NCI-H1417 treated with DMSO at 0.1 percent for 48 hours (cell line): ENCODE measurements at regions not wholly inside any gene's neighbourhood (a gene's known extent, or its start where the extent isn't known, plus 50 kb on each side); places are given as distances from the start of the nearest gene placed in this dataset.
A peak's percentile ranks its signal among the peaks of the same experiment; 100 is the strongest.

Source experiments
- DNase-seq: peaks from one replicate; lab custom pipeline; 2025; lab: John Stamatoyannopoulos, UW

GRCh38 chr2:4255491-4255890, 552.1 kb downstream of the DCDC2C start:
- no peak for DNase-seq

GRCh38 chr2:4256351-4256750, 553.0 kb downstream of the DCDC2C start:
- no peak for DNase-seq

- DNase-seq: no peak
Observed at GRCh38 chr2:4258563-4258962, 555.2 kb downstream of the DCDC2C start.

- DNase-seq: no peak
Observed at GRCh38 chr2:4265936-4266335, 562.6 kb downstream of the DCDC2C start.

GRCh38 chr2:4269885-4270284, 566.5 kb downstream of the DCDC2C start:
- DNase-seq: no peak

- no peak for DNase-seq
Observed at GRCh38 chr2:4272261-4272858, 569.0 kb downstream of the DCDC2C start.

- no peak for DNase-seq
Observed at GRCh38 chr2:4278392-4278791, 575.0 kb downstream of the DCDC2C start.

GRCh38 chr2:4279431-4279830, 576.1 kb downstream of the DCDC2C start:
- DNase-seq: no peak

GRCh38 chr2:4291430-4291829, 588.1 kb downstream of the DCDC2C start:
- DNase-seq: no peak

- no peak for DNase-seq
Observed at GRCh38 chr2:4295680-4296079, 592.3 kb downstream of the DCDC2C start.

GRCh38 chr2:4300616-4301015, 597.2 kb downstream of the DCDC2C start:
- no peak for DNase-seq

GRCh38 chr2:4324531-4324930, 621.2 kb downstream of the DCDC2C start:
- no peak for DNase-seq

- DNase-seq: no peak
Observed at GRCh38 chr2:4336864-4337263, 633.5 kb downstream of the DCDC2C start.

GRCh38 chr2:4338345-4338744, 635.0 kb downstream of the DCDC2C start:
- no peak for DNase-seq

- DNase-seq: no peak
Observed at GRCh38 chr2:4340536-4340935, 637.2 kb downstream of the DCDC2C start.

GRCh38 chr2:4346628-4347027, 643.3 kb downstream of the DCDC2C start:
- no peak for DNase-seq

- DNase-seq: no peak
Observed at GRCh38 chr2:4353668-4354067, 650.3 kb downstream of the DCDC2C start.

GRCh38 chr2:4354164-4354563, 650.8 kb downstream of the DCDC2C start:
- DNase-seq: no peak

- no peak for DNase-seq
Observed at GRCh38 chr2:4354678-4355077, 651.3 kb downstream of the DCDC2C start.

- DNase-seq: no peak
Observed at GRCh38 chr2:4356109-4356508, 652.7 kb downstream of the DCDC2C start.

- no peak for DNase-seq
Observed at GRCh38 chr2:4356541-4356940, 653.2 kb downstream of the DCDC2C start.

- no peak for DNase-seq
Observed at GRCh38 chr2:4357121-4357520, 653.7 kb downstream of the DCDC2C start.

- DNase-seq: peak; percentile 94
Observed at GRCh38 chr2:4358837-4359236, 655.5 kb downstream of the DCDC2C start.

- DNase-seq: no peak
Observed at GRCh38 chr2:4368907-4369306, 665.5 kb downstream of the DCDC2C start.
